SJSA1 (cell line): ENCODE measurements at regions not wholly inside any gene's neighbourhood (a gene's known extent, or its start where the extent isn't known, plus 50 kb on each side); places are given as distances from the start of the nearest gene placed in this dataset.
"Not testable (repeated sequence)": the region's sequence is repeated elsewhere in the genome, so short reads cannot be mapped to it uniquely, and the experiment has no call there.

Source experiments
- DNase-seq, 2 experiments: peaks; one replicate each; pipeline ENCODE4 v3.0.0-alpha.2; 2015 to 2020; ENCODE audit warnings: low spot score in 2 of 2, low read depth in 1 of 2
- H3K27ac ChIP-seq: fragments of 250-450 bp; sonication (Bioruptor Pico); 2 replicates; pipeline ENCODE4 v1.5.1; 2020; ENCODE audit warnings: mild to moderate bottlenecking, moderate library complexity
- H3K27me3 ChIP-seq: fragments of 250-450 bp; sonication (Bioruptor Pico); replicated peaks from 2 replicates; pipeline ENCODE4 v1.5.1; 2020; ENCODE audit warnings: mild to moderate bottlenecking, moderate library complexity
- H3K36me3 ChIP-seq: fragments of 250-450 bp; sonication (Bioruptor Pico); 2 replicates; pipeline ENCODE4 v1.5.1; 2020; ENCODE audit warnings: mild to moderate bottlenecking
- H3K4me1 ChIP-seq: fragments of 250-450 bp; sonication (Bioruptor Pico); replicated peaks from 2 replicates; pipeline ENCODE4 v1.6.1; 2021; ENCODE audit warnings: mild to moderate bottlenecking
- H3K4me3 ChIP-seq: fragments of 250-450 bp; sonication (Bioruptor Pico); 2 replicates; pipeline ENCODE4 v1.5.1; 2020; ENCODE audit warnings: mild to moderate bottlenecking
- H3K9me3 ChIP-seq: fragments of 250-450 bp; sonication (Bioruptor Pico); replicated peaks from 2 replicates; pipeline ENCODE4 v1.5.1; 2020; ENCODE audit warnings: mild to moderate bottlenecking

- not testable (repeated sequence) for H3K4me3 ChIP-seq, H3K9me3 ChIP-seq, H3K4me1 ChIP-seq, H3K27ac ChIP-seq, H3K36me3 ChIP-seq, DNase-seq, H3K27me3 ChIP-seq
These were observed 88.1 kb downstream of the POTEG start for GRCh38 chr14:19346074-19346480.

- not testable (repeated sequence) for H3K4me1 ChIP-seq, H3K36me3 ChIP-seq, DNase-seq, H3K27ac ChIP-seq, H3K9me3 ChIP-seq, H3K4me3 ChIP-seq, H3K27me3 ChIP-seq
These were observed 87.5 kb downstream of the POTEG start for GRCh38 chr14:19346636-19347035.

DNA sequence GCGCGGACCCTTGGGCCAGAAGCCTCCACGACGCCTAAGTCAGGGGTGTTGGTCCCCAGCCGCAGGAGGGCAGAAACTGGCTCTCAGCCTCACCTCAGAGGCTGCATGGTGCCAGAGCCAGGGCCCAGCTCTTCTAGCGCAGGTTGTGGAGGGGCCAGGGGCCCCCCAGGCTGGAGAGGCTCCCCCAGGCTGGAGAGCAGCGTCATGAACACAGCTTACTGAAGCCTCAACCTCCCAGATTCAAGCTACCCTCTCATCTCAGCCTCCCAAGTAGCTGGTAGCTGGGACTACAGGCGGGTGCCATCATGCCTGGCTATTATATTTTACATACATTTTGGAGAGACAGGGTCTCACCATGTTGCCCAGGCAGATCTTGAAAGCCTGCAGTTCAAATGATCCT is 87.0 kb downstream of the POTEG start:
- H3K36me3 ChIP-seq, H3K9me3 ChIP-seq, H3K4me3 ChIP-seq, H3K27ac ChIP-seq, H3K27me3 ChIP-seq, H3K4me1 ChIP-seq, DNase-seq: not testable (repeated sequence)
